MM.1S (cell line): ENCODE measurements at regions not wholly inside any gene's neighbourhood (a gene's known extent, or its start where the extent isn't known, plus 50 kb on each side); places are given as distances from the start of the nearest gene placed in this dataset.

ENCODE experiments used
- DNase-seq: peaks from one replicate; pipeline ENCODE4 v3.0.0-alpha.2; 2015
- H2AFZ ChIP-seq: fragments of 300-600 bp; sonication (generic); 2 replicates; pipeline ENCODE4 v1.6.0; 2016; ENCODE audit warnings: antibody characterized with exemption, low read length
- H3F3A ChIP-seq: fragments of 300-600 bp; sonication (generic); 2 replicates; pipeline ENCODE4 v1.6.1; 2016; ENCODE audit warnings: mild to moderate bottlenecking, antibody characterized with exemption, low read length, moderate library complexity, mixed read lengths; ENCODE audit not compliant: insufficient read depth
- H3K27ac ChIP-seq: fragments of 300-600 bp; sonication (generic); 2 replicates; pipeline ENCODE4 v1.5.1; 2016; ENCODE audit warnings: mild to moderate bottlenecking, low read length
- H3K27me3 ChIP-seq: fragments of 300-600 bp; sonication (generic); replicated peaks from 2 replicates; pipeline ENCODE4 v1.6.0; 2016; ENCODE audit warnings: low read length; ENCODE audit not compliant: insufficient read depth
- H3K36me3 ChIP-seq: fragments of 300-600 bp; sonication (generic); replicated peaks from 2 replicates; pipeline ENCODE4 v1.6.1; 2016; ENCODE audit warnings: mild to moderate bottlenecking, low read length, mixed read lengths; ENCODE audit not compliant: insufficient read depth
- H3K4me1 ChIP-seq: fragments of 300-600 bp; sonication (generic); 2 replicates; pipeline ENCODE4 v1.6.1; 2016; ENCODE audit warnings: low read length, mixed read lengths
- H3K4me2 ChIP-seq: fragments of 300-600 bp; sonication (generic); 2 replicates; pipeline ENCODE4 v1.6.0; 2016; ENCODE audit warnings: low read depth, low read length
- H3K4me3 ChIP-seq: fragments of 300-600 bp; sonication (generic); 2 replicates; pipeline ENCODE4 v1.5.1; 2016; ENCODE audit warnings: low read length, mixed read lengths
- H3K79me2 ChIP-seq: fragments of 300-600 bp; sonication (generic); 2 replicates; pipeline ENCODE4 v1.6.1; 2016; ENCODE audit warnings: mixed run types, low read length, mixed read lengths
- H3K9ac ChIP-seq: fragments of 300-600 bp; sonication (generic); 2 replicates; pipeline ENCODE4 v1.6.1; 2016; ENCODE audit warnings: low read length, mixed read lengths
- H3K9me2 ChIP-seq: fragments of 300-600 bp; sonication (generic); replicated peaks from 2 replicates; pipeline ENCODE4 v1.6.1; 2016; ENCODE audit warnings: mild to moderate bottlenecking, low read length, mixed read lengths; ENCODE audit not compliant: insufficient read depth
- H3K9me3 ChIP-seq: fragments of 300-600 bp; sonication (generic); replicated peaks from 2 replicates; pipeline ENCODE4 v1.6.1; 2016; ENCODE audit warnings: mild to moderate bottlenecking, low read length, mixed read lengths; ENCODE audit not compliant: insufficient read depth
- H4K20me1 ChIP-seq: fragments of 300-600 bp; sonication (generic); 2 replicates; pipeline ENCODE4 v1.6.1; 2016; ENCODE audit warnings: mild to moderate bottlenecking, low read length, moderate library complexity, mixed read lengths; ENCODE audit not compliant: insufficient read depth
- EZH2 ChIP-seq: fragments of 300-600 bp; sonication (generic); optimal IDR thresholded peaks from 2 replicates; pipeline ENCODE3; 2017; ENCODE audit warnings: low read depth, mild to moderate bottlenecking, antibody characterized with exemption, low read length, mixed read lengths
- EZH2phosphoT487 ChIP-seq: fragments of 300-600 bp; sonication (generic); IDR thresholded peaks from 2 replicates; pipeline ENCODE4 v1.6.1; 2018; ENCODE audit warnings: antibody characterized with exemption, low read length
- TF ChIP-seq, protein P1 (sequence below): fragments of 300-600 bp; sonication (generic); IDR thresholded peaks from 2 replicates; pipeline ENCODE4 v1.5.1; 2016; ENCODE audit warnings: antibody characterized with exemption, low read length, mixed read lengths

DNA sequence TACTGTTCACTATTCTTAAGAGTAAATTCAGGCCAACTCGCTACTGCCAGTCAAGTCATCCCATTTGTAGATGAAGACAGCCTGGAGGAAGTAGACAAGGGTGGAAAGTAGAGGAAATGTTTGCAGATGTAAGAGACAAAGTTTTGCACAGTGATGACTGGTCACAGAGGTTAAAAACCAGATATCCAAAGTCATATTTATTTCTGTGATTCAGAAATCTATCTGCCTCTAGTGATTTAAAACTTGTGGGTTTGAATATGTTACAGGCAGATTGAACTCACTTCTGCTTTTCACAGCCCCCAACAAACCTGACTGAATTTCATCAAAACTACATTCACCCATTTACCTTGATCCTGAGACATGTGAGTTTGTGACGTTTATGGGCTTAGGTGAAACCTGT lies 484.7 kb upstream of the C1orf87 start:
- no peaks in the 10 kb centered on the region for H3K4me1 ChIP-seq
- H3K36me3 ChIP-seq = no peaks in the 10 kb centered on the region
- no peaks in the 10 kb centered on the region for H3K79me2 ChIP-seq
- no peak for DNase-seq
- no peaks in the 10 kb centered on the region for H3K9me3 ChIP-seq
- H3K9ac ChIP-seq = no peak overlapping the region
- no peak overlapping the region for H3K27ac ChIP-seq
- H3K27me3 ChIP-seq = no peaks in the 10 kb centered on the region
- no peaks in the 10 kb centered on the region for H3F3A ChIP-seq
- no peak for TF ChIP-seq EZH2
- H4K20me1 ChIP-seq = no peaks in the 10 kb centered on the region
- no peak overlapping the region for H2AFZ ChIP-seq
- no peak overlapping the region for H3K4me3 ChIP-seq
- no peaks in the 10 kb centered on the region for H3K9me2 ChIP-seq
- H3K4me2 ChIP-seq = no peak overlapping the region

DNA sequence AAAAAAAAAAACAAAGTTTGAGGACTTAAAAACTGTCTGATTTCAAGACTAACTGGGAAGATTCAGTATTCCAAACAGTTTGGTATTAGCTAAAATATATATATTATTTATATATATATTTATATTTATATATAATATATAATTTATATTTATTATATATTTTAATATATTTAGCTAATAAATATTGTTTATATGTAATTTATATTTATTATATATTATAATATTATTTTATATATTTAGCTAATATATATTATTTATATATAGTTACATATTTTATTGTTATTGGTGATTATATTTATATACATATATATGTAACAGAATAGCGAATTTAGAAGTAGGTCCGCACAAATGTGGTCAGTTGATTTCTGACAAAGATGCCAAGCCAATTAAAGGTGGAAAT lies 480.2 kb upstream of the C1orf87 start:
- Histone ChIP-seq H2AFZ (no peak overlapping the region), H3F3A (no peaks in the 10 kb centered on the region), H3K4me2 (no peak overlapping the region), H3K27ac (no peak overlapping the region), H3K9ac (no peak overlapping the region), H3K9me3 (no peaks in the 10 kb centered on the region), H4K20me1 (no peaks in the 10 kb centered on the region), H3K36me3 (no peaks in the 10 kb centered on the region), H3K27me3 (no peaks in the 10 kb centered on the region), H3K4me3 (no peak overlapping the region), H3K4me1 (no peaks in the 10 kb centered on the region), H3K9me2 (no peaks in the 10 kb centered on the region), H3K79me2 (no peaks in the 10 kb centered on the region)
- no peak for DNase-seq
- no peak for TF ChIP-seq EZH2
- no peak for TF ChIP-seq EZH2phosphoT487
- TF ChIP-seq, protein P1, sequence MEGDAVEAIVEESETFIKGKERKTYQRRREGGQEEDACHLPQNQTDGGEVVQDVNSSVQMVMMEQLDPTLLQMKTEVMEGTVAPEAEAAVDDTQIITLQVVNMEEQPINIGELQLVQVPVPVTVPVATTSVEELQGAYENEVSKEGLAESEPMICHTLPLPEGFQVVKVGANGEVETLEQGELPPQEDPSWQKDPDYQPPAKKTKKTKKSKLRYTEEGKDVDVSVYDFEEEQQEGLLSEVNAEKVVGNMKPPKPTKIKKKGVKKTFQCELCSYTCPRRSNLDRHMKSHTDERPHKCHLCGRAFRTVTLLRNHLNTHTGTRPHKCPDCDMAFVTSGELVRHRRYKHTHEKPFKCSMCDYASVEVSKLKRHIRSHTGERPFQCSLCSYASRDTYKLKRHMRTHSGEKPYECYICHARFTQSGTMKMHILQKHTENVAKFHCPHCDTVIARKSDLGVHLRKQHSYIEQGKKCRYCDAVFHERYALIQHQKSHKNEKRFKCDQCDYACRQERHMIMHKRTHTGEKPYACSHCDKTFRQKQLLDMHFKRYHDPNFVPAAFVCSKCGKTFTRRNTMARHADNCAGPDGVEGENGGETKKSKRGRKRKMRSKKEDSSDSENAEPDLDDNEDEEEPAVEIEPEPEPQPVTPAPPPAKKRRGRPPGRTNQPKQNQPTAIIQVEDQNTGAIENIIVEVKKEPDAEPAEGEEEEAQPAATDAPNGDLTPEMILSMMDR = no peak

DNA sequence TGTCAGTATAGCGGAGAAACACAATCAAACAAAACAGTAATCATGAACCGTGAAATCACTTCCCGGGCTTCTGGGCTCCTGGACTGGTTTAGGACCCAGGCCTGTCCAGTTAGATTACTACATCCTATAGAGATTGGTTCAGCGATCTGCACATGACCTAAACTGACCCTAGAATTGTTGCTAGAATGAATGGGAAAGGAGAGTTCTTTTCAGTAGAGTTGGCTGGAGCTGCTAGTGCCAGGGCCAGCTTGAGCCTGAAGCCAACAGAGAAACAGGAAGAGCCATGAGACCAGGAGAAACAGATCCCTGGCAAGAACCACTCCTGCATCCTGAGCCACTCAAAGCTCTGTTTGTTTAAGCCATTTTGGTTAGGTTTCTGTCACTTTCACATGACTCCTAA lies 474.3 kb upstream of the C1orf87 start:
- Histone ChIP-seq H3K9me3 (no peaks in the 10 kb centered on the region), H3K4me2 (no peak overlapping the region), H3K27me3 (no peaks in the 10 kb centered on the region), H3K27ac (no peak overlapping the region), H4K20me1 (no peaks in the 10 kb centered on the region), H3K9ac (no peak overlapping the region), H3K9me2 (no peaks in the 10 kb centered on the region), H2AFZ (no peak overlapping the region), H3K36me3 (no peaks in the 10 kb centered on the region), H3K79me2 (no peaks in the 10 kb centered on the region), H3K4me3 (no peak overlapping the region), H3K4me1 (no peaks in the 10 kb centered on the region), H3F3A (no peaks in the 10 kb centered on the region)
- TF ChIP-seq EZH2 = no peak
- no peak for TF ChIP-seq EZH2phosphoT487
- TF ChIP-seq, protein P1 = no peak
- DNase-seq = no peak

GRCh38 chr1:60541831-60542532 lies 468.4 kb upstream of the C1orf87 start:
- no peak for DNase-seq
- TF ChIP-seq, protein P1 = no peak
- TF ChIP-seq EZH2 (no peak), EZH2phosphoT487 (no peak)
- H2AFZ ChIP-seq = no peak overlapping the region
- no peak overlapping the region for H3K9ac ChIP-seq
- no peak overlapping the region for H3K4me3 ChIP-seq
- no peaks in the 10 kb centered on the region for H3K9me3 ChIP-seq
- no peaks in the 10 kb centered on the region for H3K9me2 ChIP-seq
- H3K4me1 ChIP-seq = no peaks in the 10 kb centered on the region
- H3K79me2 ChIP-seq = no peaks in the 10 kb centered on the region
- no peaks in the 10 kb centered on the region for H3K27me3 ChIP-seq
- H3K27ac ChIP-seq = no peak overlapping the region
- no peak overlapping the region for H3K4me2 ChIP-seq
- H3F3A ChIP-seq = no peaks in the 10 kb centered on the region
- H4K20me1 ChIP-seq = no peaks in the 10 kb centered on the region
- H3K36me3 ChIP-seq = no peaks in the 10 kb centered on the region
